GM19455 (cell line): ENCODE measurements at regions not wholly inside any gene's neighbourhood (a gene's known extent, or its start where the extent isn't known, plus 50 kb on each side); places are given as distances from the start of the nearest gene placed in this dataset.
A peak's percentile ranks its signal among the peaks of the same experiment; 100 is the strongest.

Experiments
- ATAC-seq: cut with Tn5 transposase; IDR thresholded peaks from one replicate; pipeline ENCODE4 v1.9.1; 2021; ENCODE audit not compliant: unreplicated experiment

GRCh38 chr2:7829241-7829640 is 852.6 kb upstream of the ID2 start:
- ATAC-seq: no peak

- no peak for ATAC-seq
Measured at GRCh38 chr2:7830616-7831015, 851.2 kb upstream of the ID2 start.

GRCh38 chr2:7835151-7835550 is 846.7 kb upstream of the ID2 start:
- no peak for ATAC-seq

- ATAC-seq: peak; percentile 86
Measured at GRCh38 chr2:7835693-7836680, 845.9 kb upstream of the ID2 start.

GRCh38 chr2:7837237-7837760 is 844.6 kb upstream of the ID2 start:
- no peak for ATAC-seq

GRCh38 chr2:7838669-7839068 is 843.2 kb upstream of the ID2 start:
- ATAC-seq: no peak

- no peak for ATAC-seq
Measured at GRCh38 chr2:7840651-7841380, 841.0 kb upstream of the ID2 start.

- ATAC-seq: no peak
Measured at GRCh38 chr2:7841751-7842150, 840.1 kb upstream of the ID2 start.

GRCh38 chr2:7844414-7844965 is 837.4 kb upstream of the ID2 start:
- no peak for ATAC-seq

GRCh38 chr2:7845332-7845731 is 836.5 kb upstream of the ID2 start:
- ATAC-seq: no peak

GRCh38 chr2:7846607-7847006 is 835.2 kb upstream of the ID2 start:
- ATAC-seq: no peak

GRCh38 chr2:7847321-7847720 is 834.5 kb upstream of the ID2 start:
- no peak for ATAC-seq

- no peak for ATAC-seq
Measured at GRCh38 chr2:7849027-7849426, 832.8 kb upstream of the ID2 start.

- ATAC-seq: no peak
Measured at GRCh38 chr2:7849531-7849930, 832.3 kb upstream of the ID2 start.

GRCh38 chr2:7852546-7852945 is 829.3 kb upstream of the ID2 start:
- ATAC-seq: no peak

GRCh38 chr2:7857904-7858303 is 824.0 kb upstream of the ID2 start:
- ATAC-seq: no peak

- ATAC-seq: no peak
Measured at GRCh38 chr2:7858624-7859023, 823.2 kb upstream of the ID2 start.

- ATAC-seq: no peak
Measured at GRCh38 chr2:7860693-7861092, 821.2 kb upstream of the ID2 start.

- ATAC-seq: no peak
Measured at GRCh38 chr2:7861910-7862702, 819.8 kb upstream of the ID2 start.

- no peak for ATAC-seq
Measured at GRCh38 chr2:7866104-7866503, 815.8 kb upstream of the ID2 start.

- no peak for ATAC-seq
Measured at GRCh38 chr2:7866825-7867224, 815.0 kb upstream of the ID2 start.
